GM23338 (cell line): ENCODE measurements at regions not wholly inside any gene's neighbourhood (a gene's known extent, or its start where the extent isn't known, plus 50 kb on each side); places are given as distances from the start of the nearest gene placed in this dataset.

Experiments
- ATAC-seq: fragments of 200-7000 bp; cut with Tn5 transposase; 3 replicates; pipeline ENCODE4 v1.9.1; 2020
- DNase-seq: peaks from one replicate; pipeline ENCODE4 v3.0.0-alpha.2; 2015; ENCODE audit warnings: low spot score
- H2AFZ ChIP-seq: fragments of 200-600 bp; sonication (generic); 2 replicates; pipeline ENCODE4 v1.8.0; 2016; ENCODE audit warnings: antibody characterized with exemption, mild to moderate bottlenecking, moderate library complexity
- H3F3A ChIP-seq: fragments of 200-600 bp; sonication (generic); replicated peaks from 2 replicates; pipeline ENCODE4 v1.8.0; 2017; ENCODE audit warnings: antibody characterized with exemption, mixed run types, low read depth
- H3K27ac ChIP-seq: fragments of 200-600 bp; sonication (generic); 2 replicates; pipeline ENCODE4 v1.6.1; 2016; ENCODE audit warnings: low read depth
- H3K27me3 ChIP-seq: fragments of 200-600 bp; sonication (generic); 2 replicates; pipeline ENCODE4 v1.8.0; 2016; ENCODE audit warnings: mild to moderate bottlenecking, mixed run types, moderate library complexity; ENCODE audit not compliant: insufficient read depth
- H3K36me3 ChIP-seq: fragments of 200-600 bp; sonication (generic); 2 replicates; pipeline ENCODE4 v1.8.0; 2016; ENCODE audit warnings: mild to moderate bottlenecking; ENCODE audit not compliant: insufficient read depth
- H3K4me1 ChIP-seq: fragments of 200-600 bp; sonication (generic); 2 replicates; pipeline ENCODE4 v1.8.0; 2016; ENCODE audit warnings: mild to moderate bottlenecking, moderate library complexity; ENCODE audit not compliant: insufficient read depth
- H3K4me2 ChIP-seq: fragments of 200-600 bp; sonication (generic); 2 replicates; pipeline ENCODE4 v1.7.1; 2017; ENCODE audit warnings: mixed run types
- H3K4me3 ChIP-seq: fragments of 200-600 bp; sonication (generic); 2 replicates; pipeline ENCODE4 v1.6.1; 2016; ENCODE audit warnings: mixed run types
- H3K79me2 ChIP-seq: fragments of 200-600 bp; sonication (generic); replicated peaks from 2 replicates; pipeline ENCODE4 v1.8.0; 2017; ENCODE audit warnings: mild to moderate bottlenecking; ENCODE audit not compliant: insufficient read depth
- H3K9me2 ChIP-seq: fragments of 200-600 bp; sonication (generic); 2 replicates; pipeline ENCODE4 v1.8.0; 2017; ENCODE audit not compliant: insufficient read depth
- H4K20me1 ChIP-seq: fragments of 200-600 bp; sonication (generic); replicated peaks from 2 replicates; pipeline ENCODE4 v1.8.0; 2017; ENCODE audit warnings: mild to moderate bottlenecking; ENCODE audit not compliant: insufficient read depth
- H3K27ac Mint-ChIP-seq: 2 replicates; pipeline ENCODE4 v1.8.0; 2020; ENCODE audit warnings: inconsistent platforms, mild to moderate bottlenecking, moderate library complexity, mixed read lengths
- H3K27me3 Mint-ChIP-seq: 3 replicates; pipeline ENCODE4 v1.8.0; 2022; ENCODE audit warnings: low read depth, mild to moderate bottlenecking, moderate library complexity, mixed read lengths, inconsistent platforms; ENCODE audit not compliant: insufficient read depth, poor library complexity
- H3K36me3 Mint-ChIP-seq: 3 replicates; pipeline ENCODE4 v1.8.0; 2021; ENCODE audit warnings: low read depth, mild to moderate bottlenecking, inconsistent platforms, moderate library complexity, mixed read lengths
- H3K4me1 Mint-ChIP-seq: 3 replicates; pipeline ENCODE4 v1.8.0; 2020; ENCODE audit warnings: mild to moderate bottlenecking, inconsistent platforms, mixed read lengths
- H3K4me3 Mint-ChIP-seq: 3 replicates; pipeline ENCODE4 v1.8.0; 2021; ENCODE audit warnings: moderate library complexity, mild to moderate bottlenecking, inconsistent platforms, mixed read lengths
- H3K9me3 Mint-ChIP-seq: 3 replicates; pipeline ENCODE4 v1.8.0; 2020; ENCODE audit warnings: moderate library complexity, mild to moderate bottlenecking, inconsistent platforms, mixed read lengths
- CTCF ChIP-seq, 2 experiments: fragments of 200-600 bp in 1 of 2; sonication (generic) in 1 of 2; conservative IDR thresholded peaks; 2 replicates each; pipeline versions ENCODE4 v1.5.1 to v1.6.1; 2016 to 2017; ENCODE audit warnings: antibody characterized with exemption in 2 of 2, low read depth in 2 of 2, mild to moderate bottlenecking in 2 of 2, moderate library complexity in 1 of 2
- EZH2 ChIP-seq: fragments of 200-600 bp; sonication (generic); IDR thresholded peaks from one replicate; pipeline ENCODE4 v1.8.0; 2017; ENCODE audit warnings: antibody characterized with exemption, mild to moderate bottlenecking, low read depth; ENCODE audit not compliant: unreplicated experiment
- EZH2phosphoT487 ChIP-seq: fragments of 200-600 bp; sonication (generic); IDR thresholded peaks from one replicate; pipeline ENCODE4 v1.8.1; 2018; ENCODE audit warnings: antibody characterized with exemption; ENCODE audit not compliant: unreplicated experiment
- NANOG ChIP-seq: IDR thresholded peaks from 2 replicates; pipeline ENCODE4 v1.6.1; 2016; ENCODE audit warnings: antibody characterized with exemption, borderline replicate concordance
- TF ChIP-seq, protein P1 (sequence below): IDR thresholded peaks from one replicate; pipeline ENCODE4 v1.6.1; 2018; ENCODE audit warnings: antibody characterized with exemption; ENCODE audit not compliant: unreplicated experiment
- TF ChIP-seq, protein P2 (sequence below): IDR thresholded peaks from 2 replicates; pipeline ENCODE4 v1.6.1; 2016; ENCODE audit warnings: antibody characterized with exemption

- no peaks in the 10 kb centered on the region for H3K27me3 Mint-ChIP-seq
- no peaks in the 10 kb centered on the region for H3K9me3 Mint-ChIP-seq
- DNase-seq: no peak
Observed at GRCh38 chr3:41073190-41073589, 126.1 kb upstream of the CTNNB1 start.

DNA sequence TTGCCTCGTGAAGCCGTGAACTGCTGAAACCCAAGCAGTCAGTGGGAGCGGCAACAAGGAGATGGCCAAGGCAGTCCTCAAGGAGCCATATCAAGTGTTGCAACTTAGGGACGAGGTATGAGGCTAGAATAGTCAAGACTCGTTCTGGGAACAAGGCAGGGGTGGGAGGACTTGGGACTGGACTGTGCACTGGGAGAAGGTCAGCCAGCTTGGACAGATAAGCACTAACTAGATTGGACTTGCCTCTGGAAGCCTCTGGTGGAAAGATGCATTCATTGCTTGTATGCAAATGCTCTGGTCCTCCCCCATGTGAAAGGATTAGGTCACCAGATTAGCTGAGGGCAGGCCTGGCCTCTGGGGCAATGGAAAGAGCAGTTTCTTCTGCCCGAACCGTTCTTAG is 123.3 kb upstream of the CTNNB1 start:
- H3K79me2 ChIP-seq: no peaks in the 10 kb centered on the region
- DNase-seq (peak; percentile 15), ATAC-seq (peak; percentile 61)
- H3K27me3 Mint-ChIP-seq: peaks cover 2% of the 10 kb centered on the region
- H4K20me1 ChIP-seq: no peaks in the 10 kb centered on the region
- H2AFZ ChIP-seq: no peak overlapping the region
- H3K4me1 ChIP-seq: peaks cover 22% of the 10 kb centered on the region
- H3K4me2 ChIP-seq: peak overlapping the region; percentile 66; the same call in 1 of the 2 replicates
- H3K4me3 ChIP-seq: no peak overlapping the region
- H3K9me3 Mint-ChIP-seq: no peaks in the 10 kb centered on the region
- H3F3A ChIP-seq: no peaks in the 10 kb centered on the region
- peaks cover 35% of the 10 kb centered on the region for H3K4me1 Mint-ChIP-seq
- H3K27ac Mint-ChIP-seq: peak overlapping the region; percentile 28; the same call in 1 of the 2 replicates
- no peak overlapping the region for H3K4me3 Mint-ChIP-seq
- no peaks in the 10 kb centered on the region for H3K27me3 ChIP-seq
- no peak overlapping the region for H3K27ac ChIP-seq
- peaks cover 19% of the 10 kb centered on the region for H3K9me2 ChIP-seq
- no peaks in the 10 kb centered on the region for H3K36me3 ChIP-seq
- no peaks in the 10 kb centered on the region for H3K36me3 Mint-ChIP-seq
- TF ChIP-seq EZH2phosphoT487: no peak
- no peak for TF ChIP-seq CTCF (conservative IDR thresholded peaks at IDR 0.05; ENCODE audit: low read depth in 2 of 2)
- no peak for TF ChIP-seq EZH2
- no peak for TF ChIP-seq NANOG
- TF ChIP-seq, protein P1, sequence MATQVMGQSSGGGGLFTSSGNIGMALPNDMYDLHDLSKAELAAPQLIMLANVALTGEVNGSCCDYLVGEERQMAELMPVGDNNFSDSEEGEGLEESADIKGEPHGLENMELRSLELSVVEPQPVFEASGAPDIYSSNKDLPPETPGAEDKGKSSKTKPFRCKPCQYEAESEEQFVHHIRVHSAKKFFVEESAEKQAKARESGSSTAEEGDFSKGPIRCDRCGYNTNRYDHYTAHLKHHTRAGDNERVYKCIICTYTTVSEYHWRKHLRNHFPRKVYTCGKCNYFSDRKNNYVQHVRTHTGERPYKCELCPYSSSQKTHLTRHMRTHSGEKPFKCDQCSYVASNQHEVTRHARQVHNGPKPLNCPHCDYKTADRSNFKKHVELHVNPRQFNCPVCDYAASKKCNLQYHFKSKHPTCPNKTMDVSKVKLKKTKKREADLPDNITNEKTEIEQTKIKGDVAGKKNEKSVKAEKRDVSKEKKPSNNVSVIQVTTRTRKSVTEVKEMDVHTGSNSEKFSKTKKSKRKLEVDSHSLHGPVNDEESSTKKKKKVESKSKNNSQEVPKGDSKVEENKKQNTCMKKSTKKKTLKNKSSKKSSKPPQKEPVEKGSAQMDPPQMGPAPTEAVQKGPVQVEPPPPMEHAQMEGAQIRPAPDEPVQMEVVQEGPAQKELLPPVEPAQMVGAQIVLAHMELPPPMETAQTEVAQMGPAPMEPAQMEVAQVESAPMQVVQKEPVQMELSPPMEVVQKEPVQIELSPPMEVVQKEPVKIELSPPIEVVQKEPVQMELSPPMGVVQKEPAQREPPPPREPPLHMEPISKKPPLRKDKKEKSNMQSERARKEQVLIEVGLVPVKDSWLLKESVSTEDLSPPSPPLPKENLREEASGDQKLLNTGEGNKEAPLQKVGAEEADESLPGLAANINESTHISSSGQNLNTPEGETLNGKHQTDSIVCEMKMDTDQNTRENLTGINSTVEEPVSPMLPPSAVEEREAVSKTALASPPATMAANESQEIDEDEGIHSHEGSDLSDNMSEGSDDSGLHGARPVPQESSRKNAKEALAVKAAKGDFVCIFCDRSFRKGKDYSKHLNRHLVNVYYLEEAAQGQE: no peak
- TF ChIP-seq, protein P2, sequence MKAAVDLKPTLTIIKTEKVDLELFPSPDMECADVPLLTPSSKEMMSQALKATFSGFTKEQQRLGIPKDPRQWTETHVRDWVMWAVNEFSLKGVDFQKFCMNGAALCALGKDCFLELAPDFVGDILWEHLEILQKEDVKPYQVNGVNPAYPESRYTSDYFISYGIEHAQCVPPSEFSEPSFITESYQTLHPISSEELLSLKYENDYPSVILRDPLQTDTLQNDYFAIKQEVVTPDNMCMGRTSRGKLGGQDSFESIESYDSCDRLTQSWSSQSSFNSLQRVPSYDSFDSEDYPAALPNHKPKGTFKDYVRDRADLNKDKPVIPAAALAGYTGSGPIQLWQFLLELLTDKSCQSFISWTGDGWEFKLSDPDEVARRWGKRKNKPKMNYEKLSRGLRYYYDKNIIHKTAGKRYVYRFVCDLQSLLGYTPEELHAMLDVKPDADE: no peak

More at GRCh38 chr3:41073190-41073589, 126.1 kb upstream of the CTNNB1 start:
- H3K36me3 Mint-ChIP-seq: no peaks in the 10 kb centered on the region
- Histone ChIP-seq H3K4me2 (no peak overlapping the region), H3F3A (no peaks in the 10 kb centered on the region), H2AFZ (no peak overlapping the region), H3K4me1 (peaks cover 13% of the 10 kb centered on the region), H3K79me2 (no peaks in the 10 kb centered on the region), H3K27ac (no peak overlapping the region), H3K36me3 (no peaks in the 10 kb centered on the region), H3K27me3 (no peaks in the 10 kb centered on the region), H4K20me1 (no peaks in the 10 kb centered on the region), H3K9me2 (peaks cover 16% of the 10 kb centered on the region), H3K4me3 (no peak overlapping the region)
- H3K4me1 Mint-ChIP-seq: peaks cover 22% of the 10 kb centered on the region
- TF ChIP-seq EZH2phosphoT487: no peak
- TF ChIP-seq, protein P2: no peak
- TF ChIP-seq NANOG: no peak
- ATAC-seq: no peak
- no peak overlapping the region for H3K27ac Mint-ChIP-seq
- no peak overlapping the region for H3K4me3 Mint-ChIP-seq
